HEK293T (cell line): ENCODE measurements at regions not wholly inside any gene's neighbourhood (a gene's known extent, or its start where the extent isn't known, plus 50 kb on each side); places are given as distances from the start of the nearest gene placed in this dataset.

Experiments
- CTBP1 ChIP-seq: fragments of 450-650 bp; IDR thresholded peaks from 2 replicates; pipeline ENCODE4 v1.6.1; 2016; ENCODE audit warnings: borderline replicate concordance
- FOXM1 ChIP-seq: fragments of 450-650 bp; IDR thresholded peaks from 2 replicates; pipeline ENCODE4 v1.6.1; 2017; ENCODE audit warnings: mild to moderate bottlenecking, borderline replicate concordance
- L3MBTL2 ChIP-seq: fragments of 450-650 bp; conservative IDR thresholded peaks from 2 replicates; pipeline ENCODE4 v1.6.1; 2016; ENCODE audit warnings: mild to moderate bottlenecking
- LEF1 ChIP-seq: fragments of 450-650 bp; IDR thresholded peaks from 2 replicates; pipeline ENCODE4 v1.6.1; 2017; ENCODE audit warnings: mild to moderate bottlenecking, borderline replicate concordance
- SP1 ChIP-seq: fragments of 450-650 bp; IDR thresholded peaks from 2 replicates; pipeline ENCODE4 v1.6.1; 2017
- TARDBP ChIP-seq: fragments of 450-650 bp; IDR thresholded peaks from 2 replicates; pipeline ENCODE4 v1.6.1; 2016
- ZNF384 ChIP-seq: fragments of 450-650 bp; IDR thresholded peaks from 2 replicates; pipeline ENCODE4 v1.6.1; 2016
- TF ChIP-seq, protein P1 (sequence below): fragments of 450-650 bp; IDR thresholded peaks from 2 replicates; pipeline ENCODE4 v1.6.1; 2016

DNA sequence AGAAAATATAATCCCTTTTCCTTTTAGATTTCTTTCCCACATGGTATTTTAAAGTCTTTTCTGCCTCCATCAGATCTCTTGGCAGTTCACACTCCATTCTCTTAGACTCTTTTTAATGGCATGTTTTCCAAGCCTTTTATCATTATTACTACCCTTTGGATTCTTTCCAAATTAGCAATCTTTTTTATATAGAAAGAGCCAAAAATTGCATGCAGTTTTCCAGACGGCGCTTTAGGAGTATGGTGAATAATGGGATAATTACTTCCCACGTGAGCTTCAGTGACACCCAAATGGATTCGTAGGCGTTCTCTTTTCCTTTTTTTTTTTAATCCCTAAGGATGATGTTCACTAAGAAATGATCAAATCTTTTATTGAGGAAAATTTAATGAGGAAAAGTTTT lies 354.8 kb upstream of the DNAJC19 start:
- no peak for TF ChIP-seq FOXM1
- TF ChIP-seq SP1 = no peak
- no peak for TF ChIP-seq TARDBP
- TF ChIP-seq CTBP1 = no peak
- no peak for TF ChIP-seq L3MBTL2
- TF ChIP-seq LEF1 = no peak
- TF ChIP-seq, protein P1, sequence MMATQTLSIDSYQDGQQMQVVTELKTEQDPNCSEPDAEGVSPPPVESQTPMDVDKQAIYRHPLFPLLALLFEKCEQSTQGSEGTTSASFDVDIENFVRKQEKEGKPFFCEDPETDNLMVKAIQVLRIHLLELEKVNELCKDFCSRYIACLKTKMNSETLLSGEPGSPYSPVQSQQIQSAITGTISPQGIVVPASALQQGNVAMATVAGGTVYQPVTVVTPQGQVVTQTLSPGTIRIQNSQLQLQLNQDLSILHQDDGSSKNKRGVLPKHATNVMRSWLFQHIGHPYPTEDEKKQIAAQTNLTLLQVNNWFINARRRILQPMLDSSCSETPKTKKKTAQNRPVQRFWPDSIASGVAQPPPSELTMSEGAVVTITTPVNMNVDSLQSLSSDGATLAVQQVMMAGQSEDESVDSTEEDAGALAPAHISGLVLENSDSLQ = no peak
- TF ChIP-seq ZNF384 = no peak
